Aorta (tissue), 5 donors: ENCODE measurements at regions not wholly inside any gene's neighbourhood (a gene's known extent, or its start where the extent isn't known, plus 50 kb on each side); places are given as distances from the start of the nearest gene placed in this dataset.
"Not testable (repeated sequence)": the region's sequence is repeated elsewhere in the genome, so short reads cannot be mapped to it uniquely, and the experiment has no call there.

Source experiments
- ATAC-seq: fragments of 200-7000 bp; cut with Tn5 transposase; one replicate; pipeline ENCODE4 v1.9.1; 2022; ENCODE audit warnings: moderate library complexity; ENCODE audit not compliant: low FRiP score
- DNase-seq, 2 donors: peaks; one replicate each; pipeline ENCODE4 v3.0.0-alpha.2; 2020
- H3K27ac ChIP-seq, 2 donors: one replicate each; pipeline ENCODE4 v1.5.1; 2013; ENCODE audit warnings: low read length in 2 of 2, mild to moderate bottlenecking in 2 of 2, moderate library complexity in 2 of 2, control low read depth in 1 of 2, inconsistent platforms in 1 of 2, low read depth in 1 of 2
- H3K27me3 ChIP-seq, 2 donors: one replicate each; pipeline ENCODE4 v1.6.1; 2013; ENCODE audit warnings: control low read depth in 1 of 2, low read length in 1 of 2, mild to moderate bottlenecking in 1 of 2, moderate library complexity in 1 of 2; ENCODE audit not compliant: insufficient read depth in 2 of 2, control insufficient read depth in 1 of 2
- H3K36me3 ChIP-seq, 2 donors: one replicate each; pipeline ENCODE4 v1.6.1; 2013; ENCODE audit warnings: control low read depth in 1 of 2, low read length in 1 of 2, mild to moderate bottlenecking in 1 of 2; ENCODE audit not compliant: insufficient read depth in 2 of 2, control insufficient read depth in 1 of 2
- H3K4me1 ChIP-seq, 2 donors: one replicate each; pipeline ENCODE4 v1.6.1; 2013; ENCODE audit warnings: low read length in 2 of 2, control low read depth in 1 of 2, mild to moderate bottlenecking in 1 of 2, moderate library complexity in 1 of 2; ENCODE audit not compliant: insufficient read depth in 2 of 2, control insufficient read depth in 1 of 2
- H3K4me3 ChIP-seq, 2 donors: one replicate each; pipeline ENCODE4 v1.5.1; 2013; ENCODE audit warnings: low read length in 2 of 2, control low read depth in 1 of 2, mild to moderate bottlenecking in 1 of 2
- H3K9me3 ChIP-seq: one replicate; pipeline ENCODE4 v1.6.1; 2013; ENCODE audit warnings: mild to moderate bottlenecking, low read length; ENCODE audit not compliant: control insufficient read depth
- WGBS, 2 donors: extraction: QIAGEN DNeasy Blood & Tissue Kit; methylation state at CpG; one replicate each; pipeline ENCODE4 v1.1.7; 2013; 5-methylcytosine and 5-hydroxymethylcytosine counted together
- intact Hi-C, 2 donors: fragments of 100-400 bp; cut with DNase I; formaldehyde crosslinking; loops; one replicate each; pipeline versions ENCODE4 v1.14.2 to v1.15.0; 2022
- donor health status: healthy with polysubstance abuse.
- donor health status: Bipolar disorder and iron deficiency.
- donor health status: DM: no; HTN: no; CAD: no.
- donor health status: DM: no; HTN: no; CAD: no.
- donor health status: DM: yes; HTN: yes; CAD: no.

- intact Hi-C loops = not testable (repeated sequence)
- WGBS, 2 donors = 53 to 60% methylated on average over 4 of the region's 4 CpGs
Observed at GRCh38 chr3:75840160-75840559, 54.8 kb upstream of the ZNF717 start.

GRCh38 chr3:75850301-75851008 is 65.1 kb upstream of the ZNF717 start:
- DNase-seq, H3K4me3 ChIP-seq, H3K9me3 ChIP-seq, H3K27me3 ChIP-seq, H3K36me3 ChIP-seq, H3K4me1 ChIP-seq, ATAC-seq, H3K27ac ChIP-seq, intact Hi-C loops: not testable (repeated sequence)
- WGBS, 2 donors = 70 to 75% methylated on average over 22 of the region's 22 CpGs

More at GRCh38 chr3:75840160-75840559, 54.8 kb upstream of the ZNF717 start:
- H3K4me1 ChIP-seq, H3K9me3 ChIP-seq, H3K36me3 ChIP-seq, H3K4me3 ChIP-seq, DNase-seq, ATAC-seq, H3K27me3 ChIP-seq, H3K27ac ChIP-seq: not testable (repeated sequence)

- no peaks in the 10 kb centered on the region for H3K9me3 ChIP-seq
Observed at GRCh38 chr3:75863130-75863529, 77.8 kb upstream of the ZNF717 start.

GRCh38 chr3:75863878-75864277 is 78.5 kb upstream of the ZNF717 start:
- Histone ChIP-seq H3K27me3 (no peaks in the 10 kb centered on the region), H3K9me3 (no peaks in the 10 kb centered on the region), H3K4me1 (no peaks in the 10 kb centered on the region), H3K4me3 (no peak overlapping the region), H3K36me3 (no peaks in the 10 kb centered on the region), H3K27ac (no peak overlapping the region)
- no peak for DNase-seq
- WGBS, 2 donors = 37 to 45% methylated on average over 2 of the region's 2 CpGs
- ATAC-seq = no peak
- intact Hi-C loops = no loop called here

More at GRCh38 chr3:75863130-75863529, 77.8 kb upstream of the ZNF717 start:
- no peak for DNase-seq
- 66 to 70% methylated on average over 1 of the region's 1 CpG for WGBS, 2 donors
- intact Hi-C loops = no loop called here
- H3K4me1 ChIP-seq = no peaks in the 10 kb centered on the region
- H3K4me3 ChIP-seq = no peak overlapping the region
- no peak overlapping the region for H3K27ac ChIP-seq
- no peaks in the 10 kb centered on the region for H3K27me3 ChIP-seq
- H3K36me3 ChIP-seq = no peaks in the 10 kb centered on the region
- ATAC-seq = no peak

- H3K9me3 ChIP-seq, H3K27ac ChIP-seq, H3K27me3 ChIP-seq, DNase-seq, H3K4me3 ChIP-seq, H3K4me1 ChIP-seq, ATAC-seq, intact Hi-C loops, H3K36me3 ChIP-seq: not testable (repeated sequence)
- 80 to 87% methylated on average over 5 of the region's 5 CpGs for WGBS, 2 donors
Observed at GRCh38 chr3:75883719-75884118, 98.4 kb upstream of the ZNF717 start.

- WGBS, 2 donors = 51 to 58% methylated on average over 2 of the region's 2 CpGs
- DNase-seq (no peak), ATAC-seq (no peak)
- Histone ChIP-seq H3K9me3 (no peaks in the 10 kb centered on the region), H3K27me3 (no peaks in the 10 kb centered on the region), H3K27ac (no peak overlapping the region), H3K4me1 (no peaks in the 10 kb centered on the region), H3K4me3 (no peak overlapping the region), H3K36me3 (no peaks in the 10 kb centered on the region)
- intact Hi-C loops = no loop called here
Observed at GRCh38 chr3:75886971-75887526, 101.7 kb upstream of the ZNF717 start.

- Histone ChIP-seq H3K4me1 (no peaks in the 10 kb centered on the region), H3K9me3 (no peaks in the 10 kb centered on the region), H3K27ac (no peak overlapping the region), H3K4me3 (no peak overlapping the region), H3K36me3 (no peaks in the 10 kb centered on the region), H3K27me3 (no peaks in the 10 kb centered on the region)
- WGBS, 2 donors = 68 to 70% methylated on average over 1 of the region's 1 CpG
- no peak for DNase-seq
- no peak for ATAC-seq
- intact Hi-C loops = no loop called here
Observed at GRCh38 chr3:75894234-75894633, 108.9 kb upstream of the ZNF717 start.

- Histone ChIP-seq H3K4me3 (no peak overlapping the region), H3K4me1 (no peaks in the 10 kb centered on the region), H3K27ac (no peak overlapping the region), H3K36me3 (no peaks in the 10 kb centered on the region), H3K9me3 (no peaks in the 10 kb centered on the region), H3K27me3 (no peaks in the 10 kb centered on the region)
- intact Hi-C loops = no loop called here
- DNase-seq = no peak
- ATAC-seq = no peak
- WGBS, 2 donors = 91 to 92% methylated on average over 4 of the region's 4 CpGs
Observed at GRCh38 chr3:75896265-75896664, 110.9 kb upstream of the ZNF717 start.

- H3K36me3 ChIP-seq, H3K4me3 ChIP-seq, H3K4me1 ChIP-seq, ATAC-seq, H3K27ac ChIP-seq, H3K27me3 ChIP-seq, intact Hi-C loops, DNase-seq, H3K9me3 ChIP-seq: not testable (repeated sequence)
- WGBS, 2 donors = 82 to 86% methylated on average over 4 of the region's 4 CpGs
Observed at GRCh38 chr3:75901446-75901845, 116.1 kb upstream of the ZNF717 start.
